SJCRH30 (cell line): ENCODE measurements at regions not wholly inside any gene's neighbourhood (a gene's known extent, or its start where the extent isn't known, plus 50 kb on each side); places are given as distances from the start of the nearest gene placed in this dataset.
A peak's percentile ranks its signal among the peaks of the same experiment; 100 is the strongest.
"Not testable (repeated sequence)": the region's sequence is repeated elsewhere in the genome, so short reads cannot be mapped to it uniquely, and the experiment has no call there.

Experiments
- DNase-seq, 2 experiments: peaks; one replicate each; pipeline ENCODE4 v3.0.0-alpha.2; 2015 to 2020
- H3K27ac ChIP-seq: fragments of 250-450 bp; sonication (Bioruptor Pico); 2 replicates; pipeline ENCODE4 v1.5.1; 2020; ENCODE audit warnings: mild to moderate bottlenecking, moderate library complexity
- H3K27me3 ChIP-seq: fragments of 250-450 bp; sonication (Bioruptor Pico); 2 replicates; pipeline ENCODE4 v1.5.1; 2020; ENCODE audit warnings: mild to moderate bottlenecking, moderate library complexity
- H3K36me3 ChIP-seq: fragments of 250-450 bp; sonication (Bioruptor Pico); 2 replicates; pipeline ENCODE4 v1.5.1; 2020; ENCODE audit warnings: mild to moderate bottlenecking, moderate library complexity
- H3K4me1 ChIP-seq: fragments of 250-450 bp; sonication (Bioruptor Pico); 2 replicates; pipeline ENCODE4 v1.5.1; 2020; ENCODE audit warnings: mild to moderate bottlenecking, moderate library complexity
- H3K4me3 ChIP-seq: fragments of 250-450 bp; sonication (Bioruptor Pico); 2 replicates; pipeline ENCODE4 v1.5.1; 2020; ENCODE audit warnings: mild to moderate bottlenecking, moderate library complexity
- H3K9me3 ChIP-seq: fragments of 250-450 bp; sonication (Bioruptor Pico); replicated peaks from 2 replicates; pipeline ENCODE4 v1.5.1; 2020; ENCODE audit warnings: mild to moderate bottlenecking, moderate library complexity

- DNase-seq: no peak
- no peak overlapping the region for H3K4me3 ChIP-seq
- H3K9me3 ChIP-seq: no peaks in the 10 kb centered on the region
- no peak overlapping the region for H3K27ac ChIP-seq
- H3K27me3 ChIP-seq: no peaks in the 10 kb centered on the region
- no peaks in the 10 kb centered on the region for H3K36me3 ChIP-seq
- H3K4me1 ChIP-seq: no peaks in the 10 kb centered on the region
Observed at GRCh38 chr18:55737266-55737665, 149.3 kb upstream of the TCF4 start.

- Histone ChIP-seq H3K4me1 (no peaks in the 10 kb centered on the region), H3K9me3 (no peaks in the 10 kb centered on the region), H3K36me3 (no peaks in the 10 kb centered on the region), H3K4me3 (no peak overlapping the region), H3K27me3 (no peaks in the 10 kb centered on the region), H3K27ac (no peak overlapping the region)
- DNase-seq: no peak
Observed at GRCh38 chr18:55735969-55736368, 148.0 kb upstream of the TCF4 start.

GRCh38 chr18:55735199-55735855 is 147.3 kb upstream of the TCF4 start:
- no peak for DNase-seq
- H3K27me3 ChIP-seq: no peaks in the 10 kb centered on the region
- H3K27ac ChIP-seq: no peak overlapping the region
- H3K4me1 ChIP-seq: no peaks in the 10 kb centered on the region
- H3K36me3 ChIP-seq: no peaks in the 10 kb centered on the region
- no peak overlapping the region for H3K4me3 ChIP-seq
- H3K9me3 ChIP-seq: no peaks in the 10 kb centered on the region

GRCh38 chr18:55732227-55733106 is 144.5 kb upstream of the TCF4 start:
- Histone ChIP-seq H3K27me3 (no peaks in the 10 kb centered on the region), H3K9me3 (no peaks in the 10 kb centered on the region), H3K27ac (no peak overlapping the region), H3K4me3 (no peak overlapping the region), H3K36me3 (no peaks in the 10 kb centered on the region), H3K4me1 (no peaks in the 10 kb centered on the region)
- no peak for DNase-seq

GRCh38 chr18:55731594-55732042 is 143.6 kb upstream of the TCF4 start:
- DNase-seq: no peak
- Histone ChIP-seq H3K9me3 (no peaks in the 10 kb centered on the region), H3K4me3 (no peak overlapping the region), H3K36me3 (no peaks in the 10 kb centered on the region), H3K4me1 (no peaks in the 10 kb centered on the region), H3K27ac (no peak overlapping the region), H3K27me3 (no peaks in the 10 kb centered on the region)

GRCh38 chr18:55721006-55721405 is 133.0 kb upstream of the TCF4 start:
- H3K27ac ChIP-seq, H3K36me3 ChIP-seq, DNase-seq, H3K27me3 ChIP-seq, H3K9me3 ChIP-seq, H3K4me1 ChIP-seq: not testable (repeated sequence)
- H3K4me3 ChIP-seq: peak overlapping the region; percentile 27

- Histone ChIP-seq H3K4me1 (no peaks in the 10 kb centered on the region), H3K9me3 (no peaks in the 10 kb centered on the region; the same call in 1 of the 2 replicates), H3K36me3 (no peaks in the 10 kb centered on the region), H3K27me3 (no peaks in the 10 kb centered on the region), H3K27ac (no peak overlapping the region), H3K4me3 (no peak overlapping the region)
- DNase-seq: no peak
Observed at GRCh38 chr18:55713707-55714106, 125.7 kb upstream of the TCF4 start.

- DNase-seq: peak; percentile 14 to 76
- Histone ChIP-seq H3K4me1 (peaks cover 10% of the 10 kb centered on the region), H3K36me3 (no peaks in the 10 kb centered on the region), H3K9me3 (no peaks in the 10 kb centered on the region), H3K4me3 (no peak overlapping the region), H3K27ac (peak overlapping the region; percentile 63), H3K27me3 (no peaks in the 10 kb centered on the region)
Observed at GRCh38 chr18:55706898-55707297, 118.9 kb upstream of the TCF4 start.

- no peak overlapping the region for H3K4me3 ChIP-seq
- no peaks in the 10 kb centered on the region for H3K27me3 ChIP-seq
- H3K27ac ChIP-seq: no peak overlapping the region
- peaks cover 3% of the 10 kb centered on the region; the same call in 1 of the 2 replicates for H3K4me1 ChIP-seq
- H3K9me3 ChIP-seq: no peaks in the 10 kb centered on the region
- no peaks in the 10 kb centered on the region for H3K36me3 ChIP-seq
- DNase-seq: peak in 1 of 2 experiments; percentile 34
Observed at GRCh38 chr18:55699233-55699765, 111.3 kb upstream of the TCF4 start.

GRCh38 chr18:55696811-55697210 is 108.8 kb upstream of the TCF4 start:
- DNase-seq: no peak
- H3K9me3 ChIP-seq: no peaks in the 10 kb centered on the region
- no peak overlapping the region for H3K4me3 ChIP-seq
- H3K36me3 ChIP-seq: no peaks in the 10 kb centered on the region
- no peak overlapping the region for H3K27ac ChIP-seq
- no peaks in the 10 kb centered on the region for H3K27me3 ChIP-seq
- peaks cover 3% of the 10 kb centered on the region; the same call in 1 of the 2 replicates for H3K4me1 ChIP-seq

- DNase-seq: no peak
- Histone ChIP-seq H3K9me3 (no peaks in the 10 kb centered on the region), H3K27me3 (no peaks in the 10 kb centered on the region), H3K4me1 (peaks cover 3% of the 10 kb centered on the region; the same call in 1 of the 2 replicates), H3K4me3 (no peak overlapping the region), H3K27ac (no peak overlapping the region), H3K36me3 (no peaks in the 10 kb centered on the region)
Observed at GRCh38 chr18:55695091-55695490, 107.1 kb upstream of the TCF4 start.

GRCh38 chr18:55694291-55694690 is 106.3 kb upstream of the TCF4 start:
- Histone ChIP-seq H3K36me3 (no peaks in the 10 kb centered on the region), H3K9me3 (no peaks in the 10 kb centered on the region), H3K27ac (no peak overlapping the region), H3K4me3 (no peak overlapping the region), H3K4me1 (no peaks in the 10 kb centered on the region), H3K27me3 (no peaks in the 10 kb centered on the region)
- DNase-seq: no peak

GRCh38 chr18:55688030-55688429 is 100.0 kb upstream of the TCF4 start:
- DNase-seq: no peak
- H3K9me3 ChIP-seq: no peaks in the 10 kb centered on the region
- no peaks in the 10 kb centered on the region for H3K4me1 ChIP-seq
- H3K27me3 ChIP-seq: no peaks in the 10 kb centered on the region
- H3K36me3 ChIP-seq: no peaks in the 10 kb centered on the region
- H3K4me3 ChIP-seq: no peak overlapping the region
- no peak overlapping the region for H3K27ac ChIP-seq

- Histone ChIP-seq H3K4me1 (no peaks in the 10 kb centered on the region), H3K9me3 (no peaks in the 10 kb centered on the region), H3K36me3 (no peaks in the 10 kb centered on the region), H3K4me3 (no peak overlapping the region), H3K27me3 (no peaks in the 10 kb centered on the region), H3K27ac (no peak overlapping the region)
- DNase-seq: no peak
Observed at GRCh38 chr18:55687106-55687505, 99.1 kb upstream of the TCF4 start.

- H3K9me3 ChIP-seq: no peaks in the 10 kb centered on the region
- no peak for DNase-seq
- no peaks in the 10 kb centered on the region for H3K36me3 ChIP-seq
- H3K27ac ChIP-seq: no peak overlapping the region
- H3K27me3 ChIP-seq: no peaks in the 10 kb centered on the region
- H3K4me1 ChIP-seq: no peaks in the 10 kb centered on the region
- H3K4me3 ChIP-seq: no peak overlapping the region
Observed at GRCh38 chr18:55685638-55686037, 97.6 kb upstream of the TCF4 start.
